NB4 (cell line): ENCODE measurements at regions not wholly inside any gene's neighbourhood (a gene's known extent, or its start where the extent isn't known, plus 50 kb on each side); places are given as distances from the start of the nearest gene placed in this dataset.

Source experiments
- CTCF ChIP-seq: IDR thresholded peaks from one replicate; pipeline ENCODE4 v1.5.1; 2012; ENCODE audit warnings: low read depth, low read length
- MYC ChIP-seq: IDR thresholded peaks from 2 replicates; pipeline ENCODE4 v1.6.1; 2011; ENCODE audit warnings: low read depth, low read length

GRCh38 chr1:80044662-80045061, 1038.1 kb upstream of the ADGRL4 start:
- TF ChIP-seq CTCF (no peak), MYC (no peak)
